RPMI7951 (cell line): ENCODE measurements at regions not wholly inside any gene's neighbourhood (a gene's known extent, or its start where the extent isn't known, plus 50 kb on each side); places are given as distances from the start of the nearest gene placed in this dataset.

Experiments used
- DNase-seq: peaks from one replicate; pipeline ENCODE4 v3.0.0-alpha.2; 2012; ENCODE audit warnings: low read depth

DNA sequence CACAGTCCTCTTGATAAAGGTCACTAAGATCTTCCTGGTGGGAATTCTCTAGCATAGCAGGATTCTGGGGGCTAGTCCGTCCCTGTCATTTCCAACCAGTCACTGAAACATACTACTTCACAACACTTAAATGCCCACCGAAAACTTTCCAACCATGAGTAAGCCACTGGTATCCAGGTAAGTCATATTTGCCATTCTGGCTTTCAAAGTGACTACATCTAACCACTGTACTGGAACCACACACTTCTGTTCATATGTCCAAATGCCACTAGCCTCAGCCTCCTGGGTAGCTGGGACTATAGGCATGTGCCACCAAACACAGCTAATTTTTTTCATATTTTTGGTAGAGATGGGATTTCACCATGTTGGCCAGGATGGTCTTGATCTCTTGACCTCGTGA lies 64.3 kb upstream of the VANGL1 start:
- no peak for DNase-seq

- no peak for DNase-seq
These were observed 66.1 kb upstream of the VANGL1 start for GRCh38 chr1:115575661-115576060.

- no peak for DNase-seq
These were observed 69.1 kb upstream of the VANGL1 start for GRCh38 chr1:115572710-115573109.

- no peak for DNase-seq
These were observed 74.3 kb upstream of the VANGL1 start for GRCh38 chr1:115567431-115567830.

GRCh38 chr1:115565791-115566190 lies 76.0 kb upstream of the VANGL1 start:
- no peak for DNase-seq

- DNase-seq = no peak
These were observed 76.4 kb upstream of the VANGL1 start for GRCh38 chr1:115565353-115565752.

DNA sequence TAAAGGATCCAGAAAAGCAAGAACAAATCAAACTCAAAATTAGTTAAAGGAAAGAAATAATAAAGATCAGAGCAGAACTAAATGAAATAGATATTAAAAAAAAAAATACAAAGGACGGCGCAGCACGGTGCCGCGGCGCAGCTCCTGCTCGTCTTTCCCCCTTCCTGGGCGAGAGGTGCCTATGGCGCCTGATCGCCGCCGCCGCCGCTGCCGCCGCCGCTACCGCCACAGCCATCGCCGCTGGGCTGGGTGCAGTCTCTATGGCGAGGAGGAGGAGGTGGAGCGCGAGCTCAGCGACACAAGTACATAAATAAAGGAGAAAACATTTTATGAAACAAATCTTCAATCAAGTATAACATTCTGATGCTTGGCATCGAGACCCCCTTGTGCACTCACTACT lies 77.6 kb upstream of the VANGL1 start:
- DNase-seq = peak; percentile 39

GRCh38 chr1:115560027-115560426 lies 81.7 kb upstream of the VANGL1 start:
- DNase-seq = no peak

DNA sequence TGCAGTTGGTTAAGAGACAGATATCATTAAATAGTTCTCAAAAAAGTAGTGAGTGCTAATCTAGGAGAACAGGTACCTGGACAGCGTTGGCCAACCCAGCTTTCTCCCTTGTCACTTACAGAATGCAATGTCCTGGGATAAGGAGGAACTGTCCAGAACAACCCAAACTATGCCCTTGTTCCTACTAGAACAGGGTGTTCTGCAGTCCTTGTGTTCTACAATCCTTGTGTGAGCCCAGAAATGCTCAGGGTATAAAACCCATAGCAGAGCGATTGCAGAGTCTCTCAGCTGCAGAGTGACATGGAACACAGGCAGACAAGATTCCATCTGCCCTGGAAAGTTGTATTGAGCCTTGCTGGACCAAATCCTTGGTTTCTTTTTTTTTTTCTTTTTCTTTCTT lies 83.5 kb upstream of the VANGL1 start:
- no peak for DNase-seq

- no peak for DNase-seq
These were observed 84.1 kb upstream of the VANGL1 start for GRCh38 chr1:115557715-115558114.

- no peak for DNase-seq
These were observed 85.5 kb upstream of the VANGL1 start for GRCh38 chr1:115556236-115556635.

DNA sequence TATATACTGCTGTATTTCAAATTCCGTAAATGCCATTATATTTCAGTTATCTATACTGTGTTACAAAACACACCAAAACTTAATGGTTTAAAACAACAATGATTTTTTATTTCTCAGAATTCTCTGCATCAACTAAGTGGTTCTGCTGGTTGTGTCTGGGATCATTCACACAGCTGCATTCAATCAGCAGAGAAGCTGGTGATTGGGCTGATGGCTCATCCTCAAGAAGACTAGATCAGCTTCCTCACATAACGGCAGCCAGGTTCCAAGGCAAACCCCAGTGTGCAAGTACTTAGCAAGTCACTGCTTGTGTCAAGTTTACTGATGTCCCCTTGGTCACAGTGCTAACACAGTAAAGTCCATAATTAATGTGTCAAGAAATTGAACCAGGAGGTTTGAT lies 86.3 kb upstream of the VANGL1 start:
- peak; percentile 31 for DNase-seq

DNA sequence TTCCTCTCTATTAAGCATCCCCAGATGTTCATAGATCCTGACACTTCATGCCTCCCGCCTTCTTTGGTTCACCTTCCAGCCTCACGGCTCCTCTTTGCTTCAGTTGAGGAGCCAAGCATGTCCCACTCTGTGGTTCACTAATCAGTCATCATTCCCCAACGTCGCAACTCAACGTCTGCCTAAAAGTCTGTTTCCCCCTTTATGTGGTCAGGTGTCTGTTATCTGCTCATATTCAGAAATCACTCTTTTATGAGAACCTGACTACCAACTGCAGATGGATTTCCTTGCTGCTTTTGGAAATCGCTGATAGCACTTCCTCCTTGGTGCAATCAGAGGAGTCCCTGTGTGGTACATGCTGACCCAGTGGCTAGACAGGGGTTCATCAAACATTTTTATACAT lies 94.1 kb upstream of the VANGL1 start:
- no peak for DNase-seq

DNA sequence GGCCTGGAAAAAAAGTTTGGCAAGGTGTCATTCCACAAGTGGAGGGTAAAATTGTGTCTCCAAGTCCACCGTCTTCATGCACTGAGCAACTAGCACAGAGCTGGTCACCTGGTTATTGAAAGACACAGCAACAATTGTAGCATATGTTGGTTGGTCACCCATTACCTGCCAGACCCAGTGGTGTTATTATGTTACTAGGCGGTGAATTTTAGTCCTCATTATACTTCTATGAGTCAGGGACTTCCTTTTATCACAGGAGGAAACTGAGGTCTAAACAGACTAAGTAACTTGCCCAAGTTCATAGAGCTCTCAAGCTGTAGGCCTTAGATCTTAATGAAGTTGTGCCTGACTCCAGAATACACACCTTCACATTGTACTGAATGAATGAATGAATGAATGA lies 94.9 kb upstream of the VANGL1 start:
- DNase-seq = no peak

- peak; percentile 98 for DNase-seq
These were observed 95.7 kb upstream of the VANGL1 start for GRCh38 chr1:115545791-115546733.

DNA sequence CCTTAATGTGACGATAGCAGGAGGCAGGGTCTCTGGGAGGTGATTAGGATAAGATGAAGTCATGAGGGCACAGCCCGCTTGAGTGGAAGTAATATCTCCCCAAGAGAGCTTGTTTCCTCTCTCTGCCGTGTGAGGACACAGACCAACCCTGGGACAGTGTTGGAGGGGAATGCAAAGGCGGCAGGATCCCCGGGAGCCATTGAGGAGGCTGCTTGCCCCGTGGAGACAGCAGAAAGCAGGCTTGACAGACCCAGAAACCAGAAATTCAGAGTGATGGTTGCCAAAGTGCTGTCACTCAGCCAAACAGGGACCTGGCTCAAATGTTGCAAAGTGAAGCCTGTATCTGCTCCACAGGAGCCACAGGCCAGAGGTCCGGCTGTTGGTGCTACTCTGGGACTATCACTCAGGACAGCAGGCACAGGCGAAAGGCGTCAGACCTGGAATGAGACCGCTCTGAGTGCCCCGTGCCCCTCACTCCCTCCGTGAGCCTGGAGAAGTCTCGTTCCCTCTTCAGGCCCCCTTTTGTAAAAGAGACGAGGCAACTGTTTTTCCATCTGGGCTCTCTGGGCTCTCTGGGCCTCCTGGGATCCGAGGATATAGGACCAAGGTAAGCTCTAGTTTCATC lies 96.6 kb upstream of the VANGL1 start:
- DNase-seq = peak; percentile 32

- DNase-seq = no peak
These were observed 97.6 kb upstream of the VANGL1 start for GRCh38 chr1:115544131-115544530.

DNA sequence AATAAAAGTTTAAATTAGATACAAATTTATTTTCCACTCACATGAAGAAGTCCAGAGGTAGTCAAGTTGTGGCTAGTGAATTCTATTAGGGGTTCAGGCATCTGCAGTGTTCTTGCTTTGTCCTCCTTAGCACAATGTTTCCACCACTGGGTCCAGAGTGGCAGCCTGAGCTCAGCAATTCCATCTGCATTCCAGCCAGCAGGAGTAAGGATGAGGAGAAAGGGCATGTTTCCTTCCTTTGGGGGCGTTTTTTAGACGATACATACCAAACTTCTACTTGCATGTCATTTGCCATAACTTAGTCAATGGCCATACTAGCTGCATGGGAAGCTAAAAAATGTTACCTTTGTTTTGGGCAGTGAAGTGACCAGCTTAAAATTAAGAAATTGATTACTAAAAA lies 98.5 kb upstream of the VANGL1 start:
- no peak for DNase-seq

DNA sequence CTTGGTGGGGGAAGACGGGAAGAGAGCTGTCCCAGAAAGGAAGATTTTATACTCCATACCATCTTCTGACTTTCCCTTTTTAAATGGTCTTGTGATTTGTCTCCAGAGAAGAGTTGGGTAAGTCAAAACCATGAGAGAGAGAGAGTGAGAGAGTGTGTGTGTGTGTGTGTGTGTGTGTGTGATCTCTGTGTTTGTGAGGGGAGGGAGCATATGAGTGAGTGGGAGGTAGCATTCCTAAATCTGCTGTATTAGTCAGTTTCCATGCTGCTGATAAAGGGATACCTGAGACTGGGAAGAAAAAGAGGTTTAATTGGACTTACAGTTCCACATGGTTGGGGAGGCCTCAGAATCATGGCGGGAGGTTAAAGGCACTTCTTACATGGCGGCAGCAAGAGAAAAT lies 102.0 kb upstream of the VANGL1 start:
- DNase-seq = no peak

GRCh38 chr1:115539061-115539460 lies 102.7 kb upstream of the VANGL1 start:
- peak; percentile 63 for DNase-seq

GRCh38 chr1:115538579-115538978 lies 103.2 kb upstream of the VANGL1 start:
- DNase-seq = no peak

GRCh38 chr1:115537415-115537814 lies 104.4 kb upstream of the VANGL1 start:
- DNase-seq = no peak

- no peak for DNase-seq
These were observed 105.4 kb upstream of the VANGL1 start for GRCh38 chr1:115536279-115536816.
